Testis (tissue), 2 donors: ENCODE measurements at regions not wholly inside any gene's neighbourhood (a gene's known extent, or its start where the extent isn't known, plus 50 kb on each side); places are given as distances from the start of the nearest gene placed in this dataset.

Experiments
- DNase-seq: peaks from one replicate; pipeline ENCODE4 v3.0.0-alpha.2; 2019
- H3K27ac ChIP-seq, 2 donors: fragments of 200-600 bp; sonication (generic); one replicate each; pipeline ENCODE4 v1.5.1; 2019
- H3K27me3 ChIP-seq: fragments of 200-600 bp; sonication (generic); one replicate; pipeline ENCODE4 v1.5.1; 2019
- H3K36me3 ChIP-seq: fragments of 200-600 bp; sonication (generic); one replicate; pipeline ENCODE4 v1.5.1; 2017; ENCODE audit warnings: low read depth; ENCODE audit errors: missing control alignments
- H3K4me1 ChIP-seq: fragments of 200-600 bp; sonication (generic); one replicate; pipeline ENCODE4 v1.5.1; 2019
- H3K4me3 ChIP-seq, 2 donors: fragments of 200-600 bp; sonication (generic); one replicate each; pipeline ENCODE4 v1.5.1; 2017 to 2019
- H3K9me3 ChIP-seq: fragments of 200-600 bp; sonication (generic); one replicate; pipeline ENCODE4 v1.5.1; 2017
- POLR2A ChIP-seq: fragments of 450-650 bp; IDR thresholded peaks from one replicate; pipeline ENCODE4 v1.6.1; 2017; ENCODE audit warnings: antibody characterized with exemption, mild to moderate bottlenecking, moderate library complexity
- WGBS, 2 donors: methylation state at CpG; one replicate each; pipeline ENCODE4 v1.1.5; 2018; 5-methylcytosine and 5-hydroxymethylcytosine counted together
- intact Hi-C: fragments of 100-400 bp; cut with DNase I; formaldehyde crosslinking; loops from one replicate; pipeline ENCODE4 v1.15.1; 2023; ENCODE audit warnings: low total_unique reads
- TF ChIP-seq, protein P1 (sequence below), 3 experiments: fragments of 450-650 bp in 2 of 3; fragments of 200-600 bp in 1 of 3; sonication (generic) in 1 of 3; IDR thresholded peaks; one replicate each; pipeline ENCODE4 v1.5.1; 2016 to 2019; ENCODE audit warnings: antibody characterized with exemption in 3 of 3, mild to moderate bottlenecking in 2 of 3, moderate library complexity in 1 of 3

DNA sequence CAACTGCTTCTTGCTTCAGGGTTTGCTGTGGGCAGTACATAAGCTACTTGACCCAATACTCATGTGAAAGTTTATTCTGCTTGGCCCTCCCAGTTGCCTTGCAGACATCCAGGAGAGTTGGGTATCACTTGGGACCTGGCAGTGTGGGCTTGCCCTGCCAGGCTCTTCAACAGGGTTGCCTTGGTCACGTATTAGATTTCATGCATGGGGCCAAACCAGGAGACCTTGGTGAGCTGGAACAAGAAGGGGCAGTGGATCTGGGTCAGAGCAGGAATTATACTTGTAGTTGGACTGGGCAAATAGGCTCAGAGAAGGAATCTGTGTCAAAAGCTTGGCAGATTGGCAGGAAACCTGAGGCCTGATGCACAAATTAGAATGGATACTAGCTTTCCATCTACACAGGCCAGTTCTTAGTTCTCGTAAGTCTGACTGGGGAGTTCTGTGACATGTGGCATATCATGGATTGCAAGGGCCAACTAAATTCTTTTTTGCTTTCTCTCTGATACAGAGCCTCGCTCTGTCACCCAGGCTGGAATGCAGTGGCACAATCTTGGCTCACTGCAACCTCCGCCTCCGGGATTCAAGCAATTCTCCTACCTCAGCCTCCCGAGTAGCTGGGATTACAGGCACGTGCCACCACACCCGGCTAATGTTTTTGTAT is 192.6 kb upstream of the SERP2 start:
- Histone ChIP-seq H3K4me1 (no peaks in the 10 kb centered on the region), H3K4me3 (no peak overlapping the region), H3K27ac (no peak overlapping the region), H3K9me3 (no peaks in the 10 kb centered on the region), H3K27me3 (no peaks in the 10 kb centered on the region), H3K36me3 (no peaks in the 10 kb centered on the region)
- intact Hi-C loops: no loop called here
- 91 to 92% methylated on average over 8 of the region's 8 CpGs for WGBS, 2 donors
- DNase-seq: no peak
- TF ChIP-seq, protein P1, sequence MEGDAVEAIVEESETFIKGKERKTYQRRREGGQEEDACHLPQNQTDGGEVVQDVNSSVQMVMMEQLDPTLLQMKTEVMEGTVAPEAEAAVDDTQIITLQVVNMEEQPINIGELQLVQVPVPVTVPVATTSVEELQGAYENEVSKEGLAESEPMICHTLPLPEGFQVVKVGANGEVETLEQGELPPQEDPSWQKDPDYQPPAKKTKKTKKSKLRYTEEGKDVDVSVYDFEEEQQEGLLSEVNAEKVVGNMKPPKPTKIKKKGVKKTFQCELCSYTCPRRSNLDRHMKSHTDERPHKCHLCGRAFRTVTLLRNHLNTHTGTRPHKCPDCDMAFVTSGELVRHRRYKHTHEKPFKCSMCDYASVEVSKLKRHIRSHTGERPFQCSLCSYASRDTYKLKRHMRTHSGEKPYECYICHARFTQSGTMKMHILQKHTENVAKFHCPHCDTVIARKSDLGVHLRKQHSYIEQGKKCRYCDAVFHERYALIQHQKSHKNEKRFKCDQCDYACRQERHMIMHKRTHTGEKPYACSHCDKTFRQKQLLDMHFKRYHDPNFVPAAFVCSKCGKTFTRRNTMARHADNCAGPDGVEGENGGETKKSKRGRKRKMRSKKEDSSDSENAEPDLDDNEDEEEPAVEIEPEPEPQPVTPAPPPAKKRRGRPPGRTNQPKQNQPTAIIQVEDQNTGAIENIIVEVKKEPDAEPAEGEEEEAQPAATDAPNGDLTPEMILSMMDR (IDR thresholded peaks at IDR 0.05): no peak
- no peak for TF ChIP-seq POLR2A

DNA sequence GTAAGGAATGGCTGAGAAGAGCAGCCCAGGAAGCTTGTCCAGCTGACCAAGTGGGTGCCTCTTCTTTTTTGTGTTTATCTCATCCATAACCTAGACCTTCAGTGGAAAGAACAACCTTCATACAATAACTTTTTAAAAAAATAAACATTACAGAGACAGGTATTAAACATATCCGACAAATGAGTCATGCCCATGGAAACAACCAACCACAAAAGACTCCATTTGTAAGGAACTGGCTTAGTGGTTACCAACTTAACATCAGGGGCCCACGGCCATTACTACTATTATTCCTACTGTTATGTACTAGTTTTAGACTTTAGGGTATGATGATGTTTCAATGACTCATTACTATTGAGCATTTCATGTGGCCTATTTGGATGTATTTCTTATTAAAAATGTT is 191.7 kb upstream of the SERP2 start:
- Histone ChIP-seq H3K27ac (no peak overlapping the region), H3K4me1 (no peaks in the 10 kb centered on the region), H3K9me3 (no peaks in the 10 kb centered on the region), H3K36me3 (no peaks in the 10 kb centered on the region), H3K27me3 (no peaks in the 10 kb centered on the region), H3K4me3 (no peak overlapping the region)
- WGBS, 2 donors: 89 to 97% methylated on average over 2 of the region's 2 CpGs
- intact Hi-C loops: no loop called here
- TF ChIP-seq, protein P1 (IDR thresholded peaks at IDR 0.05): no peak
- no peak for TF ChIP-seq POLR2A
- DNase-seq: no peak

DNA sequence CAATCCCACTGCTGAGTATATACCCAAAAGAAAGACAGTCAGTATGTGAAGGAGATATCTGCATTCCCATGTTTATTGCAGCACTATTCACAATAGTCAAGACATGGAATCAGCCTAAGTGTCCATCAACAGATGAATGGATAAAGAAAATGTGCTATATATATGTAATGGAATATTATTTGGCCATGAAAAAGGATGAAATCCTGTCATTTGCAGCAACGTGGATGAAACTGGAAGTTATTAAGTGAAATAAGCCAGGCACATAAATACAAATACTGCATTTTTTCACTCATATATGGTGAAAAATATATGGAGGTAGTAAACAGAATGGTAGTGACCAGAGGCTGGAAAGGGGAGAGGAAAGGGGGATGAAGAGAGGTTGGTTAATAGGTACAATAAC is 188.9 kb upstream of the SERP2 start:
- H3K27me3 ChIP-seq: no peaks in the 10 kb centered on the region
- intact Hi-C loops: no loop called here
- no peaks in the 10 kb centered on the region for H3K4me1 ChIP-seq
- H3K36me3 ChIP-seq: no peaks in the 10 kb centered on the region
- 48 to 54% methylated on average over 1 of the region's 1 CpG for WGBS, 2 donors
- TF ChIP-seq, protein P1 (IDR thresholded peaks at IDR 0.05): no peak
- TF ChIP-seq POLR2A: no peak
- no peak overlapping the region for H3K27ac ChIP-seq
- no peak for DNase-seq
- no peaks in the 10 kb centered on the region for H3K9me3 ChIP-seq
- no peak overlapping the region for H3K4me3 ChIP-seq

DNA sequence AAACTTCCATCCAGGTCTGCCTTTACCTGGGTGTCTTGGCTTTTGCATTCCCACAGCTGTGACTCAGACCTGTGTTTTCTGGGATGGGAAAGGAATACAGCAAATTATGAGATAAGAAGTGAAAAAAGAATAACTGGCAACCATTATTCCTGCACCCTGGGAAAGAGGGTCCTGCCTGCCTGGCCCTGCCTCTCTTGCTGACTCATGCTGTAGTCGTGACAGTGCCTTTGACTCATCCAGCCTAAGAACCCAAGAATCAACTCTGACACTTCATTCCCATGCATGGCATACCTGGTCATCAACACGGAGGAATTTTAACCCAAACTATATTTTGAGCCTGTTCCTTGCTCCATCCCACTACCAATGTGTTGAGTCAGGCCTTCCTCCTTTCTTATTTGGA is 185.4 kb upstream of the SERP2 start:
- Histone ChIP-seq H3K27ac (no peak overlapping the region), H3K4me3 (no peak overlapping the region), H3K9me3 (no peaks in the 10 kb centered on the region), H3K27me3 (no peaks in the 10 kb centered on the region), H3K36me3 (no peaks in the 10 kb centered on the region), H3K4me1 (no peaks in the 10 kb centered on the region)
- TF ChIP-seq, protein P1 (IDR thresholded peaks at IDR 0.05): no peak
- TF ChIP-seq POLR2A: no peak
- 92 to 93% methylated on average over 2 of the region's 2 CpGs for WGBS, 2 donors
- intact Hi-C loops: no loop called here
- no peak for DNase-seq

DNA sequence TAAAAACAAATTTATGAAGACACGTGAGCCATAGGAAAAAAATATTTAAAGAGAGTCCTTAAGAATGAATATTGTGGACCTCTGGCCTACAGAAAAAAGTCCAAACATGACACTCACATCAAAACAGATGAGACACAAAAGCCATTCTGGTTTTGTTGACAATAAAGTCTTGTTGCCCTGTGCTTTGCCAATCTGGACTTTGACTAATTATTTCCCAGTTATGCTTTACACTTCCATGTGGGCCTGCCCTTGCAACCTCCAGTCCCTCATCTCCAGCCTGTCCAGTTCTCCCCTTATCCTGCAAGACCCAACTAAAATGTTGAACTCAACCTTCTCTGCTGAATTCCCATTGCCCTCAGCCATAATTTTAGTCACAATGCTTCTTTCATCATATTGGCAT is 184.5 kb upstream of the SERP2 start:
- WGBS, 2 donors: 92 to 96% methylated on average over 1 of the region's 1 CpG
- Histone ChIP-seq H3K4me3 (no peak overlapping the region), H3K27ac (no peak overlapping the region), H3K9me3 (no peaks in the 10 kb centered on the region), H3K27me3 (no peaks in the 10 kb centered on the region), H3K36me3 (no peaks in the 10 kb centered on the region), H3K4me1 (no peaks in the 10 kb centered on the region)
- intact Hi-C loops: no loop called here
- no peak for TF ChIP-seq POLR2A
- TF ChIP-seq, protein P1 (IDR thresholded peaks at IDR 0.05): no peak
- no peak for DNase-seq
